ENCODE measurements at regions not wholly inside any gene's neighbourhood (a gene's known extent, or its start where the extent isn't known, plus 50 kb on each side); places are given as distances from the start of the nearest gene placed in this dataset.

GRCh38 chr7:37504801-37505200 lies 56.1 kb upstream of the ELMO1 start:
- DNase-seq (ENCODE audit: low read depth in 4 of 4, low spot score in 1 of 4): no peak

- DNase-seq (ENCODE audit: low read depth in 4 of 4, low spot score in 1 of 4): no peak
Observed at GRCh38 chr7:37505750-37506353, 57.2 kb upstream of the ELMO1 start.

GRCh38 chr7:37508118-37508517 lies 59.5 kb upstream of the ELMO1 start:
- no peak for DNase-seq (ENCODE audit: low read depth in 4 of 4, low spot score in 1 of 4)

GRCh38 chr7:37510043-37510634 lies 61.5 kb upstream of the ELMO1 start:
- DNase-seq (ENCODE audit: low read depth in 4 of 4, low spot score in 1 of 4): peak in 1 of 4 experiments; percentile 6

- no peak for DNase-seq (ENCODE audit: low read depth in 4 of 4, low spot score in 1 of 4)
Observed at GRCh38 chr7:37511915-37512314, 63.3 kb upstream of the ELMO1 start.

- DNase-seq (ENCODE audit: low read depth in 4 of 4, low spot score in 1 of 4): no peak
Observed at GRCh38 chr7:37514497-37514896, 65.8 kb upstream of the ELMO1 start.

GRCh38 chr7:37516664-37517063 lies 68.0 kb upstream of the ELMO1 start:
- no peak for DNase-seq (ENCODE audit: low read depth in 4 of 4, low spot score in 1 of 4)

- DNase-seq (ENCODE audit: low read depth in 4 of 4, low spot score in 1 of 4): no peak
Observed at GRCh38 chr7:37518266-37518665, 69.6 kb upstream of the ELMO1 start.

GRCh38 chr7:37524056-37524455 lies 75.4 kb upstream of the ELMO1 start:
- DNase-seq (ENCODE audit: low read depth in 4 of 4, low spot score in 1 of 4): no peak

- no peak for DNase-seq (ENCODE audit: low read depth in 4 of 4, low spot score in 1 of 4)
Observed at GRCh38 chr7:37524797-37525196, 76.1 kb upstream of the ELMO1 start.

- no peak for DNase-seq (ENCODE audit: low read depth in 4 of 4, low spot score in 1 of 4)
Observed at GRCh38 chr7:37526623-37527022, 78.0 kb upstream of the ELMO1 start.

GRCh38 chr7:37527109-37527508 lies 78.4 kb upstream of the ELMO1 start:
- DNase-seq (ENCODE audit: low read depth in 4 of 4, low spot score in 1 of 4): no peak

GRCh38 chr7:37531225-37531624 lies 82.6 kb upstream of the ELMO1 start:
- no peak for DNase-seq (ENCODE audit: low read depth in 4 of 4, low spot score in 1 of 4)

GRCh38 chr7:37532636-37533035 lies 84.0 kb upstream of the ELMO1 start:
- no peak for DNase-seq (ENCODE audit: low read depth in 4 of 4, low spot score in 1 of 4)

GRCh38 chr7:37534893-37535610 lies 86.4 kb upstream of the ELMO1 start:
- no peak for DNase-seq (ENCODE audit: low read depth in 4 of 4, low spot score in 1 of 4)

- no peak for DNase-seq (ENCODE audit: low read depth in 4 of 4, low spot score in 1 of 4)
Observed at GRCh38 chr7:37535841-37536240, 87.2 kb upstream of the ELMO1 start.

- no peak for DNase-seq (ENCODE audit: low read depth in 4 of 4, low spot score in 1 of 4)
Observed at GRCh38 chr7:37536706-37537105, 88.0 kb upstream of the ELMO1 start.

- DNase-seq (ENCODE audit: low read depth in 4 of 4, low spot score in 1 of 4): no peak
Observed at GRCh38 chr7:37537439-37537838, 88.8 kb upstream of the ELMO1 start.

GRCh38 chr7:37538945-37539344 lies 90.3 kb upstream of the ELMO1 start:
- DNase-seq (ENCODE audit: low read depth in 4 of 4, low spot score in 1 of 4): no peak

- no peak for DNase-seq (ENCODE audit: low read depth in 4 of 4, low spot score in 1 of 4)
Observed at GRCh38 chr7:37540917-37541316, 92.3 kb upstream of the ELMO1 start.

GRCh38 chr7:37541810-37542443 lies 93.3 kb upstream of the ELMO1 start:
- no peak for DNase-seq (ENCODE audit: low read depth in 4 of 4, low spot score in 1 of 4)
